K562 (cell line): ENCODE measurements at regions not wholly inside any gene's neighbourhood (a gene's known extent, or its start where the extent isn't known, plus 50 kb on each side); places are given as distances from the start of the nearest gene placed in this dataset.

Source experiments
- ATAC-seq: fragments of 200-7000 bp; cut with Tn5 transposase; 3 replicates; pipeline ENCODE4 v1.9.1; 2020; ENCODE audit warnings: moderate library complexity
- BruUV-seq: library from RNA; stranded (reverse); fragments of 400-500 nt; replicated peaks from 2 replicates; lab custom pipeline; 2021; lab: Mats Ljungman, UMichigan
- CTCF ChIA-PET: fragments of 300-600 bp; formaldehyde crosslinking; extraction: SDS; loops from one replicate; lab custom pipeline; 2021; ENCODE audit warnings: low intra/inter-chr PET ratio; lab: Yijun Ruan, JAX
- POLR2A ChIA-PET: fragments of 300-600, 350-650 bp; sonication (Branson Sonifier 250); formaldehyde crosslinking; extraction: SDS; loops from one replicate; lab custom pipeline; 2021; ENCODE audit warnings: antibody characterized with exemption, inconsistent platforms; lab: Yijun Ruan, JAX
- DNase-seq, 4 experiments: peaks; one replicate each; pipeline versions ENCODE4 v3.0.0 to v3.0.0-alpha.2; 2011 to 2018; ENCODE audit warnings: low spot score in 3 of 4, mixed read lengths in 3 of 4; ENCODE audit errors: extremely low read depth in 1 of 4
- FAIRE-seq: peaks from 2 replicates; lab custom pipeline; 2011; peaks lifted over from hg19 to GRCh38; lab: Jason Lieb, UNC
- H2AFZ ChIP-seq: 2 replicates; pipeline ENCODE4 v1.6.0; 2011; ENCODE audit warnings: low read depth, low read length, control low read depth, inconsistent platforms
- H3K27ac ChIP-seq: fragments of 200-600 bp; 3 replicates; pipeline ENCODE4 v1.8.0; 2011; ENCODE audit warnings: low read depth, mild to moderate bottlenecking, control low read depth, inconsistent platforms, low read length, moderate library complexity, mixed read lengths; ENCODE audit errors: extremely low read depth
- H3K27me3 ChIP-seq, 2 experiments: fragments of 300-600 bp in 1 of 2; 2 replicates in 1 of 2; 3 replicates in 1 of 2; pipeline versions ENCODE4 v1.6.0 to v1.8.0; 2011; ENCODE audit warnings: inconsistent platforms in 2 of 2, low read length in 2 of 2, mild to moderate bottlenecking in 1 of 2, mixed read lengths in 1 of 2, moderate library complexity in 1 of 2; ENCODE audit not compliant: control insufficient read depth in 2 of 2, insufficient read depth in 2 of 2
- H3K36me3 ChIP-seq: fragments of 300-600 bp; 3 replicates; pipeline ENCODE4 v1.8.0; 2011; ENCODE audit warnings: mild to moderate bottlenecking, low read length, inconsistent platforms; ENCODE audit not compliant: control insufficient read depth, insufficient read depth
- H3K4me1 ChIP-seq, 2 experiments: fragments of 200-600 bp in 1 of 2; replicated peaks in 1 of 2; 2 replicates in 1 of 2; 3 replicates in 1 of 2; pipeline versions ENCODE4 v1.5.1 to v1.8.0; 2011; ENCODE audit warnings: inconsistent platforms in 2 of 2, low read length in 2 of 2, mild to moderate bottlenecking in 1 of 2, mixed read lengths in 1 of 2, moderate library complexity in 1 of 2; ENCODE audit not compliant: control insufficient read depth in 2 of 2, insufficient read depth in 2 of 2
- H3K4me2 ChIP-seq: 2 replicates; pipeline ENCODE4 v1.6.1; 2011; ENCODE audit warnings: low read length, control low read depth, inconsistent platforms, mixed read lengths; ENCODE audit not compliant: insufficient read depth
- H3K4me3 ChIP-seq: fragments of 200-600 bp; sonication (generic), shearing (Covaris generic); 2 replicates; pipeline ENCODE4 v1.5.1; 2016; ENCODE audit warnings: control low read depth, inconsistent platforms
- H3K79me2 ChIP-seq: fragments of 200-600 bp; 3 replicates; pipeline ENCODE4 v1.8.0; 2011; ENCODE audit warnings: low read length, inconsistent platforms; ENCODE audit not compliant: control insufficient read depth, insufficient read depth
- H3K9ac ChIP-seq, 2 experiments: 2 replicates each; pipeline versions ENCODE4 v1.6.0 to v1.6.1; 2011; ENCODE audit warnings: low read depth in 2 of 2, low read length in 2 of 2, control low read depth in 1 of 2, inconsistent platforms in 1 of 2, mild to moderate bottlenecking in 1 of 2, mixed read lengths in 1 of 2; ENCODE audit not compliant: insufficient read depth in 1 of 2
- H3K9me1 ChIP-seq: one replicate; pipeline ENCODE4 v1.6.0; 2011; ENCODE audit warnings: inconsistent platforms, mild to moderate bottlenecking, low read length, moderate library complexity; ENCODE audit not compliant: control insufficient read depth, insufficient read depth
- H3K9me3 ChIP-seq: replicated peaks from 2 replicates; pipeline ENCODE4 v1.5.1; 2011; ENCODE audit warnings: low read depth, low read length, inconsistent platforms; ENCODE audit not compliant: control insufficient read depth, insufficient read depth
- H4K20me1 ChIP-seq: replicated peaks from 2 replicates; pipeline ENCODE4 v1.6.1; 2011; ENCODE audit warnings: low read length, inconsistent platforms, mixed read lengths; ENCODE audit not compliant: control insufficient read depth, insufficient read depth
- BRD4 ChIP-seq: fragments of 200-600 bp; sonication (generic); IDR thresholded peaks from 2 replicates; pipeline ENCODE4 v1.6.1; 2017; ENCODE audit warnings: inconsistent platforms
- ELK1 ChIP-seq: sonication (generic); formaldehyde crosslinking; IDR thresholded peaks from 2 replicates; pipeline ENCODE4 v1.8.1; 2022; ENCODE audit warnings: missing genetic modification reagents
- GATA2 ChIP-seq: sonication (generic); formaldehyde crosslinking; IDR thresholded peaks from 2 replicates; pipeline ENCODE4 v1.4.0; 2020; ENCODE audit warnings: mild to moderate bottlenecking, missing genetic modification reagents
- JUN ChIP-seq, 2 experiments: sonication (generic) in 1 of 2; formaldehyde crosslinking in 1 of 2; IDR thresholded peaks; 2 replicates each; pipeline versions ENCODE4 v1.6.1 to v1.8.0; 2012 to 2022; ENCODE audit warnings: borderline replicate concordance in 2 of 2, mild to moderate bottlenecking in 2 of 2, improper control_type of control experiment in 1 of 2, low read depth in 1 of 2, low read length in 1 of 2, missing genetic modification reagents in 1 of 2
- KLF13 ChIP-seq: fragments of 450-650 bp; IDR thresholded peaks from 2 replicates; pipeline ENCODE4 v1.6.1; 2016; ENCODE audit warnings: missing genetic modification characterization, low read depth, mild to moderate bottlenecking, missing compliant biosample characterization, moderate library complexity, borderline replicate concordance
- MGA ChIP-seq: fragments of 450-650 bp; IDR thresholded peaks from 2 replicates; pipeline ENCODE4 v1.6.1; 2016; ENCODE audit warnings: mild to moderate bottlenecking, moderate library complexity
- ZNF224 ChIP-seq: sonication (generic); formaldehyde crosslinking; IDR thresholded peaks from 2 replicates; pipeline ENCODE4 v1.8.0; 2022; ENCODE audit warnings: mild to moderate bottlenecking, missing genetic modification reagents
- ZNF3 ChIP-seq: fragments of 250-450 bp; sonication (Bioruptor Pico); IDR thresholded peaks from 2 replicates; pipeline ENCODE4 v1.5.0; 2021; ENCODE audit warnings: mild to moderate bottlenecking, moderate library complexity
- ZNF445 ChIP-seq: fragments of 250-450 bp; sonication (Bioruptor Pico); IDR thresholded peaks from 2 replicates; pipeline ENCODE4 v1.4.0; 2020; ENCODE audit warnings: low read depth, mild to moderate bottlenecking, moderate library complexity
- WGBS: fragments of 100-300 bp; shearing (Covaris generic); methylation state at CpG from one replicate; pipeline ENCODE4 v1.1.6; 2016; ENCODE audit warnings: low coverage, mixed read lengths; ENCODE audit not compliant: insufficient coverage; ENCODE audit errors: missing lambda C conversion rate; 5-methylcytosine and 5-hydroxymethylcytosine counted together
- in situ Hi-C: fragments of 300-500 bp; cut with MboI; formaldehyde crosslinking; loops from 4 replicates; pipeline ENCODE4 v1.15.0; 2018; ENCODE audit warnings: inconsistent platforms, mixed read lengths
- intact Hi-C: fragments of 100-400 bp; cut with micrococcal nuclease; formaldehyde crosslinking; loops from 2 replicates; pipeline ENCODE4 v1.14.2; 2022

DNA sequence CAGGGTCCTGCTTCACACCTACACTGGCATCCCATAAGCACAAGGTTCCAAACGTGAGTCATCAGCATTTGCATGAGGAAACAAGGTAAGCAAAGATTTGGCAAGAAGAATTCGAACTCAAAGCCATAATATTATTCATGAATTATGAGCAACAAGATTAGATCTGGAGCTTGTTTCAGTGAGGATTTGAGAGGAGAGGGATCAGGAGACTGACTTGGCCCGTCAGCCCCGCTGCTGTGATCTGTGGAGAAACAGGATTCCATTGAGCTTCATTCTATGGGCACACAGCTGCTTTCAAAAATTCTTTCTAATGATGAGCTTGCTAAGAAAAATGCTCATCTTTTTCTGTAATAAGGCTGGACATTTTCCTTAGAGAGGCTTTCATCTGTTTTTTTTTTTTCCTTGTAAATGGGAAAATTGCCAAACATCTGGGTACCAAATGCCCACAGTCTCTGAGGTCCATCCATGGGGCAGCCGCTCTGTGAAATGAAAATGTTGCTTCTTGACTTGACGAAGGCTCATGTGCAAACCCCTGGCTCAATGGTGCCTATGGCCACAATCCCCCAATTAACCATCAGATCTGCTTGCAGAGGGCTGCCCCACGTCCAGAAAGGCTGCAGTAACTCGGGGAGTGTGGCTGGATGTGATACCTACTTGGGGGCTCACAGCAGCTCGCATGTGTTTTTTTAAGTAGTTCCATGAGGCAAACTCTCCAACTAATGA is 179.3 kb downstream of the TMEM18 start:
- Histone ChIP-seq H3K36me3 (no peaks in the 10 kb centered on the region), H3K4me2 (no peak overlapping the region), H3K9me3 (no peaks in the 10 kb centered on the region), H3K27me3 (peaks cover 6 to 42% of the 10 kb centered on the region in 2 experiments; a peak in 4 of 5 replicates), H3K4me1 (no peaks in the 10 kb centered on the region), H4K20me1 (no peaks in the 10 kb centered on the region), H3K79me2 (no peaks in the 10 kb centered on the region), H3K4me3 (no peak overlapping the region), H3K9ac (no peak overlapping the region), H3K9me1 (no peaks in the 10 kb centered on the region), H3K27ac (no peak overlapping the region), H2AFZ (no peak overlapping the region)
- CTCF ChIA-PET = no interaction called here
- POLR2A ChIA-PET = interaction anchor here (0.7 kb wide), 1 partner anchor 53 kb away, joined by 3 read pairs; no protein-coding TSS in a partner anchor
- BruUV-seq = no TSS peak
- ATAC-seq (no peak), DNase-seq (no peak), FAIRE-seq (no peak)
- intact Hi-C loops (no loop called here), in situ Hi-C loops (no loop called here)
- under 1% methylated on average over 9 of the region's 9 CpGs for WGBS
- TF ChIP-seq MGA (no peak), ELK1 (CRISPR knock-in tag) (no peak), ZNF224 (CRISPR knock-in tag) (no peak), KLF13 (tag) (no peak), JUN (IDR thresholded peaks at IDR 0.05; ENCODE audit: borderline replicate concordance, low read depth, low read length) (no peak), JUN (CRISPR knock-in tag; IDR thresholded peaks at IDR 0.05; ENCODE audit: borderline replicate concordance) (no peak), BRD4 (no peak), ZNF3 (CRISPR knock-in tag) (no peak), ZNF445 (CRISPR knock-in tag) (no peak), GATA2 (CRISPR knock-in tag) (no peak)
